Fibroblast of peridontal ligament (primary cell): ENCODE measurements at regions not wholly inside any gene's neighbourhood (a gene's known extent, or its start where the extent isn't known, plus 50 kb on each side); places are given as distances from the start of the nearest gene placed in this dataset.
"Not testable (repeated sequence)": the region's sequence is repeated elsewhere in the genome, so short reads cannot be mapped to it uniquely, and the experiment has no call there.

ENCODE experiments used
- DNase-seq: peaks from one replicate; pipeline ENCODE4 v3.0.0-alpha.2; 2010; ENCODE audit errors: extremely low read depth

- DNase-seq, result no peak
These were observed 133.2 kb downstream of the DISP1 start for GRCh38 chr1:222948079-222948478.

GRCh38 chr1:222950892-222951291, 136.1 kb downstream of the DISP1 start:
- DNase-seq, result no peak

DNA sequence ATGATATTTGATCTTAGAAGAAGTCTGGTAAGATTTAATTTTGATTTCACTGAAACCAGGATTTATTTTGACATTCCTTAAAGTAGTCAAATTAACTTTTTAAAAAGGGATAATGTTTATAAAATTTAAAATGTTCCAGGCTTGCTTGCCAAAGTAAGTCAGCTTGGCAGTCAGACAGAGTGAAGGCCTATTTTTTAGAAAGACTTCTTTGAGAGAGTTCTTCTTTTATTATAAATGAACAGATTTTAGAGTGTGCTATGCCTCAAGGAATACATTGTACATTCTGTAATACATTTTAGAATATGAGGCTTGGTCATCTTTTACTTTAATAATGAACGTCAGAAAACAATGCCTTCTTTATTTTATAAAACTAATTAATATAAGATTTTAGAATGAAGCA, 138.7 kb downstream of the DISP1 start:
- DNase-seq, result peak; percentile 70

DNA sequence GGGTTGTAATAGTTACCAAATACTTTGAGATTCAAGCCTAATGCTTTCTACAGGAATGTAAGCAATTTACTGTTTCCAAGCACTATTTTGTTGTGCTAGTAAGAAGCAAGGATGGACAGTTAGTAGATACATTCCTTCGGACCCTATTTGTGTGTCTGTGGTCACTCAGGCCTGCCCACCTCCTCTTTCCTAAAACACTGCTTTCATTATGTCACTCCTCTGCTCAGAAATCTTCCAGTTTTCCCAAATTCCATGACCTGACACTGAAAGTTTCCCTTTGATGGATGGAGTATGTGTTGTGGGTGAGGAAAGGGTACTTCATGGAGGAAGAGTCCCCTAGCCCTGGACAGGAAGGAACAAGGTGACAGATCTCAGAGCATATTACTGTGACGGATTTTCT, 141.1 kb downstream of the DISP1 start:
- peak; percentile 40 for DNase-seq

DNA sequence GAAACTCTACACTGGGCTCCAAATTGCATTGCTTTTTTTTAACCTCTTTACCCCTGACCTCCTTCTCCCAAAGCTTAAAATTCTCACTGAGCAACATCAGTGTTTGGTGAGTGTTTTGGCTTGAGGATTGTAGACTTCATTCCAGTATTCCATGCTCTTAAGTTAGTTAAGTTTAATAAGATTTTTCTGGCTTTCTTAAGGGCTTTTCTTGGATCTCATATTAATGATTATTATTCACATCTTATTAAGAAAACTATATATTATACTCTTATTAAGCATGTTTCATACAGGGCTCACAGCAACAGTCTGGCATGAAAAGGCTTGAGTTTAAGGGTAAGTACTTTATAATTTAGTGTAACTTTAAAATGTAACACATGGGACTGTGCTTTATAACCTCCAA, 141.8 kb downstream of the DISP1 start:
- DNase-seq, result no peak

DNA sequence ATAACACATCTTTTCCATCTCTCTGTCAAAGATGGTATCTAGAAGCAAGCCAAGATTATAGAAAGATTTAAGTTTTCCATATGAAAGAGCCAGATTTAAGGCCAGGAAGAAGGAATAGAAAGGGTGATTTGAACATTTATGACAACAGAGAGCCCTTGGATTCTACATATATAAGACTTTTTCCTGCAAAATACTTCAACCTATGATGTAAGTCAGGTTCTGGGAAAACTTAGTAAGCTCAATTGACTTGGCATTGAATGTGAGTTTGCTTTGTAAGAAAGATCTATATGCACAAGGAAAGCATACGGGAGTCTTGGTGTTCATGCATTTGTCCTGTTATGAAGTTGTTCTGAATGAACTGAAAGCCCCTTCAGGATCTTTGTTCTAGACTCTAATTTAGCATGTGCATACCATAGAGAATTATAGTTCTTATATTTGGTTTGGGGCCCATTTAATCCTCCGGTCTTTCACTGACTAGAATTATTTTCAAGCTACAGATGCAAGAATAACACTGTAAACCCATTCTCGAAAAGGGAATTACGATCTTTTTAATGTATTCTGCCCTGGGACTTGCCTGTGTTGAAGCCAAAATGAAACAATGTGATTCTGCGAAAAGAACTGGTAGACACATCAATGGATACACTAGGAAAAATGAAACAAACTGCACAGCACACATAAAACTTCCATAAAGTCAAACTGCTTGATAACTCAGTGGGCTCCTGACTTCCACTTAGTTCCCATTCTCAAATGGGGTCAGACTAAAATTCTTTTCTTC, 152.8 kb downstream of the DISP1 start:
- DNase-seq, result no peak

DNA sequence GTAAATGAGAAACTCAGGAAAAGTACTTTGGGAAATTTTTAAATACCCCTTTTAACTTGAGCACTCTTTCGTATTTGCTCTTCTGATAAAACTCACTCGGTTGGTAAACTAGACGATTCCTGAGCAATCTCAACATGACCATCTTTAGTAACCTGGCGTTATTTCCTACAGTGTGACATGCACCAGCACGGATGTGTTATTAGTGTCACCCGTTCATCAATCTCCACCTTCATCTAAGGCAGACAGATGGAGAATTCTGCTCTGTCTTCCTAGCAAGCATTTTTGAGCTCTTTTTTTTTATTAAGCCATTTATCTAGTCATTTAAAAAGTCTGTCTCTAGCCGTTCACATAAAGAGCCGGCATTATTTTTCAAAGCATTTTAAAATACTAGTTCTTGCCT, 155.2 kb downstream of the DISP1 start:
- no peak for DNase-seq

- DNase-seq, result no peak
These were observed 155.9 kb downstream of the DISP1 start for GRCh38 chr1:222970711-222971110.

- no peak for DNase-seq
These were observed 156.3 kb downstream of the DISP1 start for GRCh38 chr1:222971146-222971545.

- no peak for DNase-seq
These were observed 158.7 kb downstream of the DISP1 start for GRCh38 chr1:222973561-222973960.

DNA sequence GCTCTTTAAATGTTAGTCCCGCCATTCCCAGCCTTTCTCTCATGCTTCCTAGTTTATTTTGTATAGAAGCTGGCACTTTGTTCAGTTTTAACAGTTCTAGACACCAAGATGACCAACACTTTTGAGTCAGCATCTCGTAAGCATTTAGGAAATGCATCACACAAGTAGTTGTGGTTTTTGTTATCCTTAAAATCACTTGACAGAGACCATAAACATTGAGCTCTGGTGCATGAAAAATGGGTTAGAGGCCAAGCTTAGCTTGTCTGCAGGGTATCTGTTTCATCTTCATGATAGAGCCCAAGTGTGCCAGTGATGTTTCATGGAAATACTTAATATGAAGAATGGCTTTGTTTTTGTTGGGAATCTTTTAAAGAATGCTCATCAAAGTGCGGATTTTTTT, 159.7 kb downstream of the DISP1 start:
- DNase-seq, result peak; percentile 97

- DNase-seq, result no peak
These were observed 160.8 kb downstream of the DISP1 start for GRCh38 chr1:222975472-222976122.

DNA sequence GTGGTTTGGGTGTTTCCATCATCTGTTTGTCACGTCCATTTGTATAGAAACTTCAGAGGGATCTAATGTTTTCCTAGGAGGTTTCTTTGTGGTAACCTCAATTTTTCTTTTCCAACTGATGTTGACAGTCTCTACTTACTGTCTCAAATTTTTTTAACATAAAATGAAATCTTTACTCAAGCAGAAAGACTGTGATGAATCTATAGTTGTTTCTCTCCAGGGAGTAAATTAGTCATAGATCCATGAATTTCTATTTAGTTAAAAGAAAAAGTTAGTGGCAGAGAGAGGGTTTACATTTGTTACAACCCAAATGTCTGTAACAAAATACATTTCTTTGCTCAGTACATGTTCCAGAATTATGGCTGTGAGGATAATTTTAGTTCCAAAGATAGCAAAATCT, 161.6 kb downstream of the DISP1 start:
- DNase-seq, result peak; percentile 63

DNA sequence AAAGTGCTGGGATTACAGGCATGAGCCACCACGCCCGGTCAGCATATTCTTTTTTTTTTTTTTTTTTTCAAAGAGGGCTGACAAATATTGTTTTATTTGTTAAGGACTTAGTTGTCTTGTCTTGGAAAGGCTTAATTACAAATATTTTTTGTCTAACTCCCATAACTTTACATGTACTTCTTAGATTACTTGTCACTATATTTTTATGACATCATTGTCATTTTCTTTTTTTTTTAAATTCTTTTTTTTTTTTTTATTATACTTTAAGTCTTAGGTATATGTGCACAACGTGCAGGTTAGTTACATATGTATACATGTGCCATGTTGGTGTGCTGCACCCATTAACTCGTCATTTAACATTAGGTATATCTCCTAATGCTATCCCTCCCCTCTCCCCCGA, 162.5 kb downstream of the DISP1 start:
- not testable (repeated sequence) for DNase-seq

- DNase-seq, result no peak
These were observed 163.5 kb downstream of the TLR5 start for GRCh38 chr1:222979561-222979960.

GRCh38 chr1:222987674-222988076, 155.4 kb downstream of the TLR5 start:
- no peak for DNase-seq

- no peak for DNase-seq
These were observed 153.6 kb downstream of the TLR5 start for GRCh38 chr1:222989443-222989842.

- no peak for DNase-seq
These were observed 151.9 kb downstream of the TLR5 start for GRCh38 chr1:222991177-222991576.

GRCh38 chr1:222991908-222992307, 151.1 kb downstream of the TLR5 start:
- no peak for DNase-seq

GRCh38 chr1:222994511-222995235, 148.4 kb downstream of the TLR5 start:
- DNase-seq, result peak; percentile 79

GRCh38 chr1:222995236-222995580, 147.8 kb downstream of the TLR5 start:
- no peak for DNase-seq

DNA sequence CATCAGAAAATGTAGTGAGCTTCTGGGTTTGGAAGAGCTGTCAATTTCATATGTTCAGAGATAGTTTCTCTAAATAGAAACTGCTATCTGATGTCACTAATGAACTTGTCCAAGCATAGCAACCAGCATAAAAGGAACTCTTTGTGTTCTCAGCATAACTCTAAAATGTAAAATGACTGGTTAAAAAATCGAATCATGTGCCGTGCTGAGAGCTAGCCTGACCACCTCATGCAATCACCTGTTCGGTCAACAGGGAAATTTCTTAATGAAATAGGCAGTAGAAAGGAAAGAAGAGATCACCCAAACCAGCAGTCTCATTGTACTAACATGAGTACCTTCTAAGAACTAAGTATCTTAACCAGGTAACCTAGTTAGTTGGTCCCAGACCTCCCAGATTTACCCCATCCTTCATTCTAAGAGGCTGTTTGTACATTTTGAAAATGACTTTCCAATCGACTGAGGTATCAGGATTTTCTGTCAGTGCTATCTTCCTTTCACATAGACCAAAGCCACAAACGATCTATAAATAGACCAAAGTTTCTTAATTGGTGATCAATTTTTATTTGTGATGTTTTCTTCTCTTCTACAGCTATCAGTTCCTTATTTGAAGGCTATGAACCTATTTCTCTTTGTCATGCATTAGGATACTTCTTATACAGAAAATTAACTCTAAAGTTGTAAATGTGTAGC, 147.3 kb downstream of the TLR5 start:
- DNase-seq, result no peak
